Activated CD4-positive, CD25-positive, alpha-beta regulatory T cell (primary cell): ENCODE measurements at regions not wholly inside any gene's neighbourhood (a gene's known extent, or its start where the extent isn't known, plus 50 kb on each side); places are given as distances from the start of the nearest gene placed in this dataset.
"Not testable (repeated sequence)": the region's sequence is repeated elsewhere in the genome, so short reads cannot be mapped to it uniquely, and the experiment has no call there.

Source experiments
- DNase-seq, 4 experiments: peaks; one replicate each; lab custom pipeline; 2025; lab: John Stamatoyannopoulos, UW

DNA sequence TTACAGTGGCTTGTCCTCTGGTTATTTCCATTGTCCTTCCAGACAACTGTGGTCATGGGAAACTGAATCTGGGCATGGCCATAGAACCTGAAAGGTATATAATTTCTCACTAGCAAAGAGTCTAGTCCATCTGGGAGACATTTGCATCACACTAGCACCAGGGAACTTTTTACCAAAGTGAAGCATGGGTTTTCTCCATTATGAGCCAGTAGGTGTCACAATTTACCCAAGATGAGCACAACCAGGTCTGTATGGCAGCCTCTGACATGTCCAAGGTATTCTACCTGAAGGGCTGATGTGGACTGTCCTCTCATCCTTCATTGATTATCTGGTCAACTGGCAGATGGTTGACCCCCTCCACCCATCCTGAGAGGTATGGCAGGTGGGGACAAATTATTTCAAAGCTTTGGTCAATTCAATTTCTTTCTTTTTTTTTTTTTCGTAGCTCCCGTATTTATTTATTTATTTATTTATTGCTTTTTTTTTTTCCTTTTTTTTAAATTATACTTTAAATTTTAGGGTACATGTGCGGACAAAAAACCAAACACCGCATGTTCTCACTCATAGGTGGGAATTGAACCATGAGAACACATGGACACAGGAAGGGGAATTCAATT lies 425.9 kb downstream of the TMEM135 start:
- no peak for DNase-seq

DNA sequence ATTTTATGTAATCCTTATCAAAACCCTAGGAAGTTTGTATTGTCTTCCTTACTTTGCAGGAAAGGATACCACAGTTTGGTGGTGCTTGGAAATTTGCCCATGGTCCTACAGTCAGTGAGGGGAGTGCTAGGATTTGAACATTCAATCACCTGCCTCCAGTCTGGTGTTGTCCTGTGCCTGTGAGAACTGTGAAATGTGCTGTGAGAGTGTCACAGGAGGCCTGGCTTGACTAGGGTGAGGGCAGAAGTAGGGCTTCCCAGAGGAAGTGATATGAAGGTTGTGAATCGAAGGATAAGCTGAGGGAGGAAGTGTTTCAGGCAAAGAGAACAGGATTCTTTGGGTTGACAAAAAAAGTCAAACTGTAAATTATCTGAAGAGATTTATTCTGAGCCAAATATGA lies 424.4 kb downstream of the TMEM135 start:
- no peak for DNase-seq

DNA sequence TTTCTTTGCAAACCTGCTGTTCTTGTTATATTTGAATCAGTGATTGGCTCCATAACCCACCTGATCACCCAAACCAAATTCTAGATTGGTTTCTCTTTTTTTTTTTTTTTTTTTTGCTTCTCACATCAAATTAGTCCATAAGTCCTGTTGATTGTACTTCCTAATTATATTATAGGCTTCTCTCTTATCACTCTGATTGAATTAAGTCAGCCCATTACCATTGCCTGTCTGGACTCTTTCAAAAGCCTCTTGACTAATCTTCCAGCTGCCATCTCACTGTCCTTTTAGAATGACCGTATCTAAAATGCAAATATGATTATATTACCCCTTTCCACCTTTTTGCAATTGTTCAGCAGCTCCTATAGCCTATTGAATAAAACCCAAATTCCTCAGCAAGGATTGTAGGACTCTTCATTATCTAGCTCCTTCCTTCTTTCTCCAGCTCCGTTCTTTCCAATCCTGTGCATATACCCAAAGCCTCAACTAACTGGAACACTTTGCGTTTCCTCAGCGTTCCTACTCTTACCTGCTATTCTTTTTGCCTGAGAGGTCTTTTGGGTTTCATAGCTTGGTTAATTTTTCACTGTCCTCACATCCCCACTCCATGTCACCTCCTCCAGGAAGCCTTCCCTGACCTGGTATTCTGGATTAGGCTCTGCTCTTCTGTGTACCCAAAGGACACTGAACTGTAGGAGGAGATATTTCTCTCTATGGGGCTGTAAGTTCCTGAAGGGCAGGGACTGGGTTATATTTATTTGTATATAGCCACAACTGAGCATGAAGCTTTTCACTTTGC lies 423.3 kb downstream of the TMEM135 start:
- DNase-seq: no peak

DNA sequence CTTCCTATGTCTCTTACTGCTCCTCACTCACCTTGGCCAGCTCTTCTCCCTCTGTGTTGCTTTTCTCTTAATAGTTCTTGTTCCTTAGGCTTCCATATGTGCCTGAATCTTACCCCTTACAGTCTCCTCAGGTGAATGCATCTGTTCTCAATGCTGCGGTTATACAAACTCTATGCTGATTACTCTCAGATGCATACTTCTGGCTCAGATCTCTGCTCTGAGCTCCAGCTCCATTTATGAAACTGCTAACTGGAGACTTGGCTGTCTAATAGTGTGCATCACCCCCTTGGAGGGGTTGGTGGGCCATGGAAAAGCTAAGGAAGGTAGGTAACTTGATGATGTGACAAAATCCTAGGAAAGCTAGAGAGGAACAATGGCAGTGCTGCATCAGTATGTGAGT lies 422.5 kb downstream of the TMEM135 start:
- no peak for DNase-seq

DNA sequence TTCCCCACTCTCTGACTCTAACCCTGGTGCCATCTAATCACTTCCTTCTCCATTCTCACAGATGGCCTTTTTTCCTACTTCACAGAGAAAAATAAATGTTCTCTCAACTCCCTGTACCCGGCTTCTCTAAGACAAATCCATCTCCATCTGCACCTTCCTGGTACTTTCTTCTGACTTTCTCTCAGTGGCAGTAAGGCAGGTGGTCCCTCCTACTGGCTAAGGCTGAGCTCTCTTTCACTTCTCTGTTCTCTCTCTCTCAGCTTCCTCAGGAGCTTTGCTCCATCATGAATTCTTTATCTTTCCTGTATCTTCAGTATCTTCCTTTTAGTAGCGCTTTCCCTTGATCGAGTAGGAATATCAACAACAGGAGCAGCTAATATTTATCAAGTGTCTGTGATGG lies 421.6 kb downstream of the TMEM135 start:
- DNase-seq: no peak

DNA sequence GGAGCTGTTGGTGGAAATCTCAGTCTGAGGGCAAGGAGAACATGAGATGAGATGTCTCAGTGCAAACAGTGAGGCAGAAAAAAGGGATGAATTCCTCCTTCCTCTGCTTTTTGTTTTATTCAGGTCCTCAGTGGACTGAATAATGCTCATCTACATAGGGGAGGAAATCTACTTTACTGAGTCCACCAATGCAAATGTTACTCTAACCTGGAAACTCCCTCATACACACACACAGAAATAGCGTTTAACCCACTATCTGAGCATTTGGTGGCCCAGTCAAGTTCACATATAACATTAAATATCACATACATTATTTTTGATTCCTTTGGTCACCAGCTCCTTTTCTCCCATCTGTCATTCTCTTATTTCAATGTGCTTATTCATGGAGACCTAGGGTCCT lies 418.8 kb downstream of the TMEM135 start:
- no peak for DNase-seq

DNA sequence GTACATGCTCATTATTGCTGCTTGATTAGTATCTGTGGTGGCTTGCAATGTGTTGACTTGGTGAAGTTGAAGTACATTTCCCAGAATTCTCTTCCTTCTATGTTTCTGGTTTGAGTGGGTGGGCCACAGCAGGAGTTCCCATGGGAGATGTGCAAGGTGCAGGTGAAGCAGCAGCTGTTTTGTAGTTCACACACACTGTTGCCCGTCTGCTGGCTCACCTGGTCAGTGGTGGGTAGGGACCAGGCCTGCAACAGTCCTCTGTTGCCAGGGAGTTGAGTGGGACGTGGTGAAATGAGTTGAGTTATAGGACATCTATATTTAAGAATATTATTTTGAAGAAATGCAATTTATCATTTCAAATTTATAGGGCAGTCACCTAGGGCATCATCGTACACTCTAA lies 417.4 kb downstream of the TMEM135 start:
- no peak for DNase-seq

DNA sequence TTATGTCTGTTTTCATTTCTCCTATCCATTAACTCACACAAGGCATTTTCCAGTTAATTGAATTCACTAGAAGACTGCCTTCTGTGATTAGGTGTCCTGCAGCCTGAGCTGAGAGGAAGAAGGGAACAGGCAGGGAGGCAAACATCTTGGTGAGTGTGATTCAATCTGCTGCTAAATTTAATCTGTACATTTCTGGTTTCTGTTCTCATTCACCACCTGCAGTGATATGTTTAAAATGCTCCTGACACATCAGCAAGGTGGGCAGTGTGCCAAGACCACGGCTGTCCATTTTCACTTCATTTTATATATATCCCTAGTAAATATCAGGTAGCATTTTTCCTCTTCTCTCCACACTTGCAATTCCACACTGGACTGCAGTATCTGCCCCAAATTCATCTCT lies 416.5 kb downstream of the TMEM135 start:
- DNase-seq: no peak

DNA sequence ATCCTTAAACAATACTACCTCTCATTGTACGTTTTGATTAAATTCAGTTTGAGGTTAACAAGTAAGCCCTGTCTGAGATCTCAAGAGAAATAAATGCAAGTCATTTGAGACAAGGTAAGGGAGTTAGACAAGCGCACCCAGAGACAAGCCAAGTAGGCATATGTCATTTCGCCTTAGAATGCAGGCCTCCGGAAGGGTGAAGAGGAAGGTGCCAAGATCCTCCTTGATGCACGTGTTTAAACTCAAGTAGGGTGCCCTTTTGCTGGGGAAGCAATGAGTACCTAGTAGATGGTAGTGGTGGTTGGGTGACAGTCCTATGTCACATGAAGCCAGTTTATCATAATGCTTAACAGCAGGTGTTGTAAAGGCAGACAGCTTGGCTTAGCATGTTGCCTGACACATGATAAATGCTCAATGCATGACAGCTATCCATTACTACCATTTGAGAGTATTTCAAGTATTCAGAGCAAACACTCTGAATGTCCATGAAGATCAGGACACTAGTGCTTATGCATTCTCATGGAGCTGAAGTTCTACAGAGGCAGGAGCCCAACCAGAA lies 415.9 kb downstream of the TMEM135 start:
- no peak for DNase-seq

DNA sequence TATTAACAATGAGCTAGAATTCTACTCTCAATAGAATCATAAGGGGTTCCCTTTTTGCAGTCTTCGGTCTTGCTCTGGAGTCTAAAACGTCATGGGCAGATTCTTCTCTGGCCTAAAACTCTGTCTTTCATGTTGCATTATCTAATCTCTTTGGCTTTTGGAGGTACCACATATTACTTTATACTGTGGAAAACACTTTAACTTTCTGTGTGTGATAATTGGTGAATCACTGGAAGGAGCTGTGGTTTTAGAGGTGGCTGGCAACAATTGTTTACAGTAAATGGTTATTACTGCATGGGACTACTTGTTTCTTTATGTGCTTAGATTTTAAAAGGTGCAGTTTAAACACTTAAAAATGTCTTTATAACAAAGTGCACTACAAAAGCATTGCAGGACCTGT lies 414.3 kb downstream of the TMEM135 start:
- not testable (repeated sequence) for DNase-seq

DNA sequence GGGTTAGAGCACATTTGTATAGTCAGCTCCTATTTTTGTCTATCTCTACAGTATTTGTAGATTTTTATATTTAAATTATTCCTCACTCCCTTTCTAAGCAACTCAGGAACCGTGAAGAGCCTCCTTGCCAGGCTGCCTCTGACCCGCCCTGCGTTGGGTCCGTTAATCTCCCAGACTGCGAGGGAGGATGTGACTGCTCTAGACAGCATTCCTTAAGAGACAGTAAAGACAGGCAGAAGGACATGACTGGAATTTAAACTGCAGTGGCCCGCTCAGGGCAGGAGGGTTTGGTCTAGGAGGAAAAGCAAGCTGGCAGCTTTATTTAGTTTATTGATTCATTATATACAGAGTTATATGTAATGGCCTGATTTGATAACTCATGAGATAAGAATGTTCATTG lies 413.7 kb downstream of the TMEM135 start:
- DNase-seq: no peak

DNA sequence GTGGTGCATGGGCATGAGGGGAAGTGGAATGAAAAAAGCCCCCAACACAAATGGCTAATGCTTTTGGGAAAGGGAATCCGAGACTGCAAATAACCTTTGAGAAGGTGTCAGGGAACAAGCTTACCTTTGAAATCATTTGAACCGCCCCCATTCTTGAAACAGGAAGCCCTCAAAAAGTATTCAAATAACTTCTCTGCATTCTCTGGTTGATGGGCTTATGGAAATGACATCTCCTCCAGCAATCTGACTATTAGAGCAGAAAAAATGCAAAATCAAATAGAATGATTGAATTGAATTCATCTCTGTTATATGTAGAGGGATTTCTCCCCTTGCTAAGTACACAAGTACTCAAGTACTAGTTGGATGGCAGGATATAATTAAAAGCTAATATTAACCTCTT lies 409.9 kb downstream of the TMEM135 start:
- no peak for DNase-seq

DNA sequence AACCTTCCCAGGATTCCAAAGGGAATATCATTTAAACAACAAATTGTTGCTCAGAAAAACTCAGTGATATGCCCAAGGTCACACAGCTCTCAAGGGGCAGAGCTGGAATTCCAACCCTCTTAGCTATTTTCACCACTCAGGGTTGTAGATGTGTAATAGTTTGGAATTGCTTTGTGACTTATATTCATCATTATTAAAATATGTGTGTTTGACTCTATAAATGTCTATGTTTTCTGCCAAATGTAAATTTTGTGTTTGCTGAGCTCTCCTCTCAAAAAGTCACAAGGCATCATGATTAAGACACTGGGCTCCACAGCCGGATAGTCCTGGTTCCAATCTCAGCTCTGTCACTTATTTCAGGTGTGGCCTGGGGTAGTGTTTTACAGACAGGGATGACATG lies 407.3 kb downstream of the TMEM135 start:
- no peak for DNase-seq

DNA sequence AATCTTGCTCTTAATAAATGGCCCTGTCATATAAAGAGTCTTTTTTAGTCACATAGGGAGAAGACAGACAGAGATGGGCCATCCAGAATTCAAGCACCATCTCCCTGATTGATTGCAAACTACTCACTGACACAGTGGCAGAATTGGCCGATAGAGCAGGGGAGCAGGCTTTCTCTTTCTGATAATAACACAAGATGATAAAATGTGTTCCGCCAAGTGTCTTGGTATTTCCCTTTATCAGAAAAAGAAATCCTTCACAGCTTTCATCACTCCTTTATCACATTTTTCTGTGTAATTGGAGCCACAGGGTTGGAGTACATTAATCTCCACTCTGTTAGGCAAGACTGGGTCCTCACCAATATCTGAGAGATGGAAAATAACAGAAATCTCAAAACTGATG lies 406.0 kb downstream of the TMEM135 start:
- DNase-seq: no peak

DNA sequence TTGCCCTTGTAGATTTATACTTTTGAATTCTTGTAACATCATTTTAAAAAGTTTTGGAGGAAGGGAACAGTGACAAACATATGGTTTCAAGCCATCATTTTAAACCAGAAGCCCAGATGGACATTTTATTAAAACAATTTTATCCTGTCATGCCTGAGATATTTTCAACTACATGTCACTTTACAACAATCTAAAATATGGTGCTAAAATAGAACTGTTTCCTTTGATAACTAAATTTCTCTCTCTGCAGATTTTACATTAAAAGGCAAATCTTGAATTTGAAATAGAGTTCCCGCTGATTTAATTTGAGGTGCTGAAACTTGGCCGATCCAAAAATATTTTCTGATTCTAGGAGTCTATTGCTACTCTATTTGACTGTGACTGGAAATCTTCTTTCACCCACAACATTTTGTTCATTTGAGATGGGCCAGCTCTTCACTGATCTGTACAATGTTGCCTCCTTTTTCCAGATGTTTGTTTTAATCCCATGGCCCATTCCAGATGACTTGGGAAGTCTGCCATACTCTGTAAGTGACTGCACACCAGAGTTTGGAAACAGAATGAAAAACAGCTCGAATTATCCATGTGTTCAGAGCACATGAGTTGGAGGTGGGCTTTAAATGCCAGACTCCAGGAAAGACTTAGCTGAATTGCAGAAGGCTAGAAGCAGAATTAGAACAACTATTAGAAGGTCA lies 402.5 kb downstream of the TMEM135 start:
- no peak for DNase-seq

DNA sequence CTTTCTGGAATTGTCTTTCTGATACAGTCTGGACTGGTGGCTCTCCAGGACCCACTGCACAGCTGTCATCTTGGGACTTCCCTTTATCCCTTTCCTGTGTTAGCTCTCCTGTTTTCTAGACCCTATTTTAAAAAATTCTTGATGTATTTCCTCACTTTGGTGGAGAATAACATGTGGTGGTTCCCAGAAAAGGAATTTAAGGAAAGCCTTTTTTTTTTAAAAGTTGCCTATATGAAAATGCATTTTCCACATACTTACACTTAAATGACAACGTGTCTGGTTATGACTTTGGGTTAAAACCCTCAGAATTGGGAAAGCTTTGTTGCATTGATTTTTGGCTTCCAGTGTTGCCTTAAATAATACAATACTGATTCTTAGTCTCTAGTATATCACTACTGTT lies 400.7 kb downstream of the TMEM135 start:
- no peak for DNase-seq

DNA sequence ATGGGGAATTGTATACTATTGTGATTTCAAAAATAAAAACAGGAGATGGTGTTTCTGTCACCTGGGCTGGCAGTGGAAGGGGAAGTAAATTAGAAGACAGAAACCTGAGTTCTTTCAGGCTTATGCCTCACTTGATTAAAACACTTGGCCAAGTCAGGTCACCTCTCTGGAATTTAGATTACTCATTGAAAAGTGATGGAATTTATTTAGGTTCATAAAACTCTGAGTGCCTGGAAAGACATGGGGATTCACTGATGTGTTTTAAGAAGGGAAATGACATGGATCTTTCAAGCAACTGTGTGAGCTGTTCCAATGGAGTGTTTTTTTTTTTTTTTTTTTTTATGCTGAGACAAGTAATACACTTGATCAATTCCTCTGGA lies 400.1 kb downstream of the TMEM135 start:
- no peak for DNase-seq

DNA sequence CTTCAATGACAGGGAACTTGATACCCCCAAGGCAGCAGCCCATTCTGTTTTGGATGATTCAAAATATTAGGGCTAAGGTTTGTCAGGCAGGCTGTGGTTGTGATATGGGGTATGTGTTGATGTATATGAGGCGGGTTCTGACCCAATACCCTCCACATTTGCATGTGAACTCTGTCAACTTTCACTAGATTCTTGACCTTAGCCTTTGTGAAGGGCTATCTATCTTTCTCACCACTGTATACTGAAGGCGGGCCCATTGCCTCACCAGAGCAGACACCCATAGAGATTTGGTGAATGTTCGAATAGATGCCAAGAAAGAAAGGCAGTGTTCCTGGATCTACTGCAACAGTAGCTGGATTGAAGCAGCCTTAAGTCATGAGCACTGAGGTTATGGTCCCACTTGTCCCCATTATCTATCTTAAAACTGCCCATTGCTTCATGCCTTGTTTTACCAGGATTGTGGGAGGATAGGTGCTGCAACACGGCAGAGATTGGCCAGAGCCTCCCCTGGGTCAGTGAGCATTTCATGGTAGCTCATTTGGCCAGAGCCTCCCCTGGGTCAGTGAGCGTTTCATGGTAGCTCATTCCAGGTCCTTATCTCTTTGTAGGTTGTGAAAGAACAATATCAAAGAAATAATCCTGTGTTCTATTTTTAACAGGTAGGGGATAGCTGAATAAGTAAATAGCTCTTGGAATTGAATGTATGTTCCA lies 399.6 kb downstream of the TMEM135 start:
- no peak for DNase-seq

DNA sequence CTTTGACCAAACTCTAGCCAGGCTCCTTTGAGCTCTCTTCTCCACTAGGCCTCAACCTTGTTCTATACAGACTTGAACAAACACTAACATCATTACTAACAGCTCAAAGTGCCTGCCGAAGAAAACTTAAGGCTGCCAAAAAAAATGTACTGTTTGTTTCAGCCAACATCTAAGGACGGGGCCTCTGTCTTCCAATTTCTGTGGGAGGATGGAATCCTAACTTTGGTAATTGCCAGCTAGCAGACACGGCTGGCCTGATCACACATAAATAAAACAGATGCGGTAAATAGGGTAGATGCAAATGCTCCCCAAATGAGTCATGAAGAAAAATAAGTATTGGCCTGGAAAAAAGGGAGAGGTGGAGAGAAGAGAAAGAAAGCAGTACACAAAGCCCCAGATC lies 394.3 kb downstream of the TMEM135 start:
- no peak for DNase-seq

DNA sequence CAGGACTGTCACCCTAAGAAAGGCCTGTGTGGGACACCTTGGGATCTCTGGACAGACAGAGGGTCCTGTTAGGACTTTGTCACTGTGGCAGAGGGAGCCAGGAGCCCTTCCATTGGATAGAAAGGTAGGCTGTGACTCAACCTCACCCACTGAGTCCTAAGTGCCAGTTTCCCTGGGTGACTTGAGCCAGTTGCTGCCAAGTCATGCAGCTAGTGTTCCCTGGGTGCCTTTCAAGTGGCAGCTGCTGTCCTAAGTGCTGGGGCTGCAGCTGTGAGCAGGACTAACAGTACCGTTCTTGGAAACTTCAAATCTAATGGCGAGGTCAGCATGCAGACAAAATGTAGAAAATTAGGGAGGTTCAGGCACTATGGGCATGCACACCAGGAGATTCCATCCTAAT lies 393.7 kb downstream of the TMEM135 start:
- DNase-seq: no peak

DNA sequence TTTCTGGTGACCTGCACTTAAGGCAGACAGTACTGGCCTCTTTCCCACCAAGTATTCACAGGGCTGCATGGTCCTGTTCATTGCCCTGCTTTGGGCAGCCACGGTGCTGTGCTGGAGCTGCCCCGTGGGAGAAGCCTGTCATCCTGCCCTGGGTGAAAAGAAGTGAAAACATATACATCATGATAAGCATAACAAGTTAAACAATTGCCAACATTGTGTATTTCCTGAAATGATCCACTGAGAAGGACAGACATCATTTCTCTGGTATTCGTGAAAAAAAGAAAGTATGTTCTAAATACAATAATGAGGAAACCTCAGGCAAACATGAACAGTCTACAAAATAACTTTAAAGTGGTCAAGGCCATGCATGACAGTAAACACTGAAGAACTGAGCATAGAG lies 393.1 kb downstream of the TMEM135 start:
- DNase-seq: no peak

DNA sequence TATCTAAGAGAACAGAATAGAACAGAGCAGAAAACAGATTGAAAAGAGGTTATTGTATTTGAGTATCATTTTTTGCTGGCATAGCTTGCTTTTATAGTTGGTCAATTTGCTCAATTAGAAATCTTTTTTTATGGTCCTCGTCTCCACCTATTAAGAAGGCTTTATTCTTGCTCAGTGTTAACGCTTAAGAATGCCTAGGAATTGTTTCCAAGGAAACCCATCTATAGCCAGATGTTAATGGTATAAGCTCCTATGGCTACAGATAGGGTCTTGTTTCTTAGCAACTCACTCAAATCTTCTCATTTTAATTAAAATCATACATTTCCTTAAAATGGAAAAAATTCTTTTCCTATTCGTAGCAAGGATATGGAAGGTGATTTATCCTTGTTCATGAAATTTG lies 392.3 kb downstream of the TMEM135 start:
- no peak for DNase-seq
